ENCODE measurements at regions not wholly inside any gene's neighbourhood (a gene's known extent, or its start where the extent isn't known, plus 50 kb on each side); places are given as distances from the start of the nearest gene placed in this dataset.

GRCh38 chr2:217705461-217705860 lies 297.3 kb downstream of the TNS1 start:
- H3K4me3 Mint-ChIP-seq: no peak overlapping the region
- H2AFZ ChIP-seq (ENCODE audit: insufficient read depth, low read depth, low read length, poor library complexity, severe bottlenecking): no peak overlapping the region
- no CpG with 5 or more reads among the region's 3 CpGs for WGBS (ENCODE audit: insufficient coverage)
- no peak overlapping the region for H3K9ac ChIP-seq (ENCODE audit: low read length)
- H3K36me3 ChIP-seq (replicated peaks in 1 of 2; ENCODE audit: control extremely low read depth in 1 of 2, control insufficient read depth in 1 of 2, extremely low read depth in 1 of 2, insufficient read depth in 2 of 2, low read length in 1 of 2): no peaks in the 10 kb centered on the region
- H3K27ac Mint-ChIP-seq: no peak overlapping the region
- no peaks in the 10 kb centered on the region for H3K79me2 ChIP-seq (ENCODE audit: control insufficient read depth, insufficient read depth, low read length)
- H3K27me3 Mint-ChIP-seq: peaks cover 38% of the 10 kb centered on the region
- DNase-seq: no peak
- ATAC-seq (ENCODE audit: low read depth): no peak
- H3K4me2 ChIP-seq (replicated peaks; ENCODE audit: low read depth, low read length, poor library complexity, severe bottlenecking): no peak overlapping the region
- no peaks in the 10 kb centered on the region for H3K4me1 Mint-ChIP-seq
- POLR2A ChIA-PET: no interaction called here
- H3K27ac ChIP-seq (ENCODE audit: low read length in 2 of 2): no peak overlapping the region
- no peaks in the 10 kb centered on the region for H3K4me1 ChIP-seq (ENCODE audit: control insufficient read depth in 2 of 2, insufficient read depth in 2 of 2, low read length in 2 of 2)
- H3K9me3 ChIP-seq (ENCODE audit: control extremely low read depth in 1 of 3, control insufficient read depth in 2 of 3, insufficient read depth in 1 of 3, low read length in 2 of 3): no peaks in the 10 kb centered on the region
- intact Hi-C loops (cut with micrococcal nuclease): no loop called here
- no peaks in the 10 kb centered on the region for H4K20me1 ChIP-seq (ENCODE audit: control insufficient read depth, insufficient read depth, low read length, poor library complexity, severe bottlenecking)
- no peaks in the 10 kb centered on the region for H3K9me3 Mint-ChIP-seq (ENCODE audit: insufficient read depth)
- H3K4me3 ChIP-seq (ENCODE audit: control extremely low read depth in 1 of 5, extremely low read depth in 1 of 5, insufficient read depth in 1 of 5, low read depth in 2 of 5, low read length in 4 of 5): no peak overlapping the region
- H3K27me3 ChIP-seq (replicated peaks in 1 of 4; ENCODE audit: control extremely low read depth in 1 of 4, control insufficient read depth in 3 of 4, insufficient read depth in 4 of 4, low read length in 3 of 4): peaks cover 0 to 9% (median 0%) of the 10 kb centered on the region in 4 experiments
- no peak for TF ChIP-seq EZH2 (IDR thresholded peaks at IDR 0.05; ENCODE audit: borderline replicate concordance, insufficient read depth, low read depth, low read length, poor library complexity, severe bottlenecking)
- no peak for TF ChIP-seq CTCF (IDR thresholded peaks at IDR 0.05)
- CTCF ChIA-PET: interaction anchor here (1.1 kb wide), 1 partner anchor 9 kb away, joined by 4 read pairs; no protein-coding TSS in a partner anchor

GRCh38 chr2:217703999-217704398 lies 298.8 kb downstream of the TNS1 start:
- DNase-seq (no peak), ATAC-seq (ENCODE audit: low read depth) (no peak)
- Mint-ChIP-seq H3K4me3 (no peak overlapping the region), H3K27ac (no peak overlapping the region), H3K4me1 (no peaks in the 10 kb centered on the region), H3K27me3 (peaks cover 32% of the 10 kb centered on the region), H3K9me3 (ENCODE audit: insufficient read depth) (no peaks in the 10 kb centered on the region)
- POLR2A ChIA-PET: no interaction called here
- TF ChIP-seq CTCF (IDR thresholded peaks at IDR 0.05): no peak
- no peak for TF ChIP-seq EZH2 (IDR thresholded peaks at IDR 0.05; ENCODE audit: borderline replicate concordance, insufficient read depth, low read depth, low read length, poor library complexity, severe bottlenecking)
- Histone ChIP-seq H3K27me3 (replicated peaks in 1 of 4; ENCODE audit: control extremely low read depth in 1 of 4, control insufficient read depth in 3 of 4, insufficient read depth in 4 of 4, low read length in 3 of 4) (peaks cover 0 to 9% (median 0%) of the 10 kb centered on the region in 4 experiments), H3K36me3 (replicated peaks in 1 of 2; ENCODE audit: control extremely low read depth in 1 of 2, control insufficient read depth in 1 of 2, extremely low read depth in 1 of 2, insufficient read depth in 2 of 2, low read length in 1 of 2) (no peaks in the 10 kb centered on the region), H4K20me1 (ENCODE audit: control insufficient read depth, insufficient read depth, low read length, poor library complexity, severe bottlenecking) (no peaks in the 10 kb centered on the region), H2AFZ (ENCODE audit: insufficient read depth, low read depth, low read length, poor library complexity, severe bottlenecking) (no peak overlapping the region), H3K27ac (ENCODE audit: low read length in 2 of 2) (no peak overlapping the region), H3K9ac (ENCODE audit: low read length) (no peak overlapping the region), H3K79me2 (ENCODE audit: control insufficient read depth, insufficient read depth, low read length) (no peaks in the 10 kb centered on the region), H3K9me3 (ENCODE audit: control extremely low read depth in 1 of 3, control insufficient read depth in 2 of 3, insufficient read depth in 1 of 3, low read length in 2 of 3) (no peaks in the 10 kb centered on the region), H3K4me1 (ENCODE audit: control insufficient read depth in 2 of 2, insufficient read depth in 2 of 2, low read length in 2 of 2) (no peaks in the 10 kb centered on the region), H3K4me2 (replicated peaks; ENCODE audit: low read depth, low read length, poor library complexity, severe bottlenecking) (no peak overlapping the region), H3K4me3 (ENCODE audit: control extremely low read depth in 1 of 5, extremely low read depth in 1 of 5, insufficient read depth in 1 of 5, low read depth in 2 of 5, low read length in 4 of 5) (no peak overlapping the region)
- CTCF ChIA-PET: interaction anchor here (1.6 kb wide), 1 partner anchor 9 kb away, joined by 6 read pairs; no protein-coding TSS in a partner anchor
- 100% methylated on average over 3 of the region's 5 CpGs for WGBS (ENCODE audit: insufficient coverage)
- intact Hi-C loops (cut with micrococcal nuclease): no loop called here
